RPMI7951 (cell line): ENCODE measurements at regions not wholly inside any gene's neighbourhood (a gene's known extent, or its start where the extent isn't known, plus 50 kb on each side); places are given as distances from the start of the nearest gene placed in this dataset.

Source experiments
- DNase-seq: peaks from one replicate; pipeline ENCODE4 v3.0.0-alpha.2; 2012; ENCODE audit warnings: low read depth

DNA sequence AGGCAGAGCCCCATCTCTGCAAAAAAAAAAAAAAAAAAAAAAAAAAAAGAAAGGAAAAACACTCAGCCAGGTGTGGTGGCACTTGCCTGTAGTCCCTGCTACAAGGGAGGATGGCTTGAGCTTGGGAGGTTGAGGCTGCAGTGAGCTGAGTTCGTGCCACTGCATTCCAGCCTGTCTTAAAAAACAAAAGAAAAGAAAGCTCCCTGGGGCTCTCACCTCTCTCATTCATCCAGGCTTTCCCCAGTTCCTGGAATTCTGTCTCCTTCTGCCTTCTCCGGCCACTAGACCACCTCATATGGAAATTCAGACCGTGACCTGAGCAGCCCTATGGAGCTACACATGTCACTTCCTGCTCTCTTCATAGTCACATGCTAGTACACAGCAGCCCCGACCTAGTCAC is 101.1 kb upstream of the TAB2 start:
- DNase-seq: no peak

- DNase-seq: no peak
Observed at GRCh38 chr6:149217466-149217888, 100.0 kb upstream of the TAB2 start.

GRCh38 chr6:149218471-149218870 is 99.0 kb upstream of the TAB2 start:
- DNase-seq: no peak

GRCh38 chr6:149218915-149219314 is 98.6 kb upstream of the TAB2 start:
- DNase-seq: no peak

DNA sequence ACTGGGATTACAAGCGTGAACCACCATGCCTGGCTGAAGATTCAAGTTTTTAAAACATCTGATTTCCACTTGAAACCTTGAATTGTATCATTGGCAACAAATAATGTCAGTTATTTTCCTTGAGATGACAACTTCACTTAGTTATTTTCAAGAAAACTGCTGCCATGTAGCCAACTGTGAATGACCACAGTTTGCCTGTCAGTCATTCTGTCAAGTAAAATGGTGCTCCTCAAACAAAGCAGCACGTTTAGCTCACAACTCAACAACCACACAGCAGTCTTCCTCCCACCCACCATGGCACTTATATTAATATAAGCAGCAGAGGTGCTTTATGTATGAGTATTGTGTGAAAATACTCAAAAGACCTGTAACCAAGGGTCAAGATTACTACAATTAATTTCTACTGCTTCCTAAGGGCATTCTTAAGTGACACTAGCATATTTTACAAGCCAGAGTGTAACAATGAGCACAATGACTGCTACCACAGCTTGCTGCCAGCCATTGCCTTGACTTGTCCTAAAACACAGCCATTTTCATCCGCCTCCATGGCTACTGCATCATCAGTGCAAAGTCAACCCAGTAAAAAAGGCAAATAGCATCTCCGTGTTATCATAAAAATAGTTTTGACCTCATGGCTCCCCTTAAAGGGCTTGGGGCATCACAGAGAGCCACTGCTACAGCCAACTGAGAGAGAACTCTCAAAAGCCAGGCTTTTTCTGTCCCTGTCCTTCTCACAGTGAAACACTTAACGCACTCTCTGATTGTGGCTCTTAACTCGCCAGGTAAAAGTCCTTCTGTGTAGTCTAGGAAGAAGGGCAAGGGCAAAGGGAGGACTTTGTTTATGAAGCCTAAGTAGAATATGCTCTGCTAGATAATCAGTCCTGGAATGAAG is 96.4 kb upstream of the TAB2 start:
- no peak for DNase-seq

DNA sequence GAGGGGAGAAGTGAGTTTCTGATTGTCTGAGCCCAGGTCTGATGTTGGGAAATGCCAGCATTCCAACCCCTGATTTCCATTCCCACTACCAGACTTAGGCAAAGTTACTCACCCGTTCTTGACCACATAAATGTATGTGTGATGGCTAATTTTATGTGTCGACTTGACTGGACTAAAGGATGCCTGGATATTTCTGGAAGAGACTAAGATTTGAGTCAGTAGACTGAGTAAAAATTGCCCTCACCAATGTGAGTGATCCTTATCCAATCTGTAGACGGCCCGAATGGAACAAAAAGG is 95.8 kb upstream of the TAB2 start:
- peak; percentile 61 for DNase-seq

DNA sequence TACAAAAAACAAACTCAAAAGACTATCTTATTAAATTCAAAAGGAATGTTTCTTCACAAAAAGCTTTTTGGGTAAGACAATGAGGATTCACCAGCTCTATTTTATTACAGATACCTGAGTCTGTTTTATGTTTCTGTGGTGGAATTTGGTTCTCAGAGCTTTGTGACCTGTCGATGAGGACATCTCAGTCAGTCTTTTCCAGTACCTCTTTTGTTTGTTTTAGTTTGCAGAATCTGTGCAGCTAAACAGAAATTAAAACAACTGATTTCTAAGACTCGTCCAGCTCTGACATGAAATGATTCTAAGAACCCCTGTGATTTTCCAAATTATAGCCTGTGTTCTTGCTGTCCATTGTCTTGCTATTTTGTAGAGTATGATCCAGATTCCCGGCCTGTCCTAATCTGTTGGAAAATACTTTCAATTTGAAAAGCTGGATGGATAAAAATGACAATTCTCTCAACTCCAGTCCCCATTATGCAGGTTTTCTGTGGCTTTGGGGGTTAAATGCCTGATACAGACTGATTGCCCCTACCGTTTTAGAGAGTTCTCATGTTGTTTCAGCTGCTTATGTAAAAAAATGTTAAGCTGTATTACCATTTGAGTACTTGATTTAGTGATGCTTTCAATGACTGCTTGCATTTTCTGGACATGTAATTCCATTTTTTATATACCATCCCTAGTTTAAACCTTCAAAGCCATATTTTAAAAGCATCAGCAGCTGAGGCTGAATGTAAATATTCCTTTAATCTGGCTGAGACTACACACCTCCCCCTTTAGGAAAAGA is 94.2 kb upstream of the TAB2 start:
- no peak for DNase-seq

GRCh38 chr6:149223904-149224351 is 93.6 kb upstream of the TAB2 start:
- DNase-seq: no peak

GRCh38 chr6:149224399-149224798 is 93.1 kb upstream of the TAB2 start:
- DNase-seq: no peak

GRCh38 chr6:149225370-149225769 is 92.1 kb upstream of the TAB2 start:
- no peak for DNase-seq

DNA sequence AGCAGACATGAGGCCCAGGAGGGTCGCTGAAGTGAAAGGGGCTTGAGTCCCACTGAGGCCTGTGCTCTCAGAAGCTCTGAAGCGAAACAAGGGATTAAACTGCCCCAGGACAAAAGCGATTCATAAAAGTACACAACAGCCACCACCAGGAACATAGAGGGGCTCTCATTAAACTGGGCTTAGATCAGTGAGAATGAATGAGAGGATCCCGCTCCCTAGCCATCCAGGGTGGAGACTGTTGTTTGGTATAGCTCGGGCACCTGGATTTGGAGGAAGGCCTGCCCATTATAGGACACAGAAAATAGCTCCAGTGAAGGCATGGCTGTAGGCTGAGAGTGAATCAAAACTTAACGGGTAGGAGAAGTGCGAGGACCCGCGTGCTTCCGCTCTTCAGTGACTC is 91.6 kb upstream of the TAB2 start:
- DNase-seq: no peak

GRCh38 chr6:149227796-149228195 is 89.7 kb upstream of the TAB2 start:
- no peak for DNase-seq

- DNase-seq: peak; percentile 46
Observed at GRCh38 chr6:149228311-149228955, 89.1 kb upstream of the TAB2 start.

DNA sequence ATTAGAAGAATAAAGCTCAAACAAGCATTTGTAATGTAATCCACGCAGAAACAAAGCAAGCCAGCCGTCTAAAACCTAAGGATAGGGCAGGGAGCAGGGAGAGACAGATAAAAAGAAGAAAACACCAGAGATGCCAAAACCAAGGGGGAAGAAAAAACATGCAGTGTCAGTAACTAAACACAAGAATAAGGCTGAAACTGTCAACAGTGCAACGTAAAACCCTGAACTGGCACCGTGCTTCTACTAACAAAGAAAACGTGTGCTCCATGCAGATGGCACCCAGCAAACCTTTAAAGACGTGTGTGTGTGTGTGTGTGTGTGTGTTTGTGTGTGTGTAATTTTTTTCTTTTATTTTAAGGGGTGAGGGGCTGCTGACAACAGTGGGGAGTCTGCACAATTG is 88.4 kb upstream of the TAB2 start:
- DNase-seq: no peak

- peak; percentile 10 for DNase-seq
Observed at GRCh38 chr6:149230712-149231460, 86.6 kb upstream of the TAB2 start.

- no peak for DNase-seq
Observed at GRCh38 chr6:149231778-149232177, 85.7 kb upstream of the TAB2 start.

GRCh38 chr6:149233056-149233715 is 84.3 kb upstream of the TAB2 start:
- peak; percentile 99 for DNase-seq

- peak; percentile 80 for DNase-seq
Observed at GRCh38 chr6:149234051-149234962, 83.2 kb upstream of the TAB2 start.

GRCh38 chr6:149235130-149235561 is 82.4 kb upstream of the TAB2 start:
- DNase-seq: peak; percentile 96

DNA sequence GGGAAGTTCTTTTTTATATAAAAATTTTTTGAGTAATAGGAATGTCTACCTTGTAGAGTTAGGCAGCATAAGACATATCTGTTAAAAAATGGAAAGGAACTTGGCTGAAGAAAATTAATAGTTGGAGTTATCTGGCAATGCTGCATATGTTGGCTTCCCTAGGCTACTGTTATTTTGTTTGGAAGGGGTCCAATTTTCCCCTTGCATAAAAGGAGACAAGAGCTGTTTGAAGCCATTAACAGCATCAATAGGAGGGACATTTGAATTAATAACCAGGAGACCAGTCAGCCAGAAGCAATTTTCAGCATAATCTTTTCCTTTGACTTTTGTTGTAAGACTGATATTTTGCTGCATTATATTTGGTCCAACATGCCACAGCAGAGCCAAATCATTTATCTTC is 80.9 kb upstream of the TAB2 start:
- DNase-seq: peak; percentile 50
